WERI-Rb-1 (cell line): ENCODE measurements at regions not wholly inside any gene's neighbourhood (a gene's known extent, or its start where the extent isn't known, plus 50 kb on each side); places are given as distances from the start of the nearest gene placed in this dataset.

Experiments
- DNase-seq: peaks from one replicate; pipeline ENCODE4 v3.0.0-alpha.2; 2020
- H3K27ac ChIP-seq: fragments of 250-450 bp; sonication (Bioruptor Pico); 2 replicates; pipeline ENCODE4 v1.5.1; 2020; ENCODE audit warnings: mild to moderate bottlenecking, moderate library complexity
- H3K27me3 ChIP-seq: fragments of 250-450 bp; sonication (Bioruptor Pico); 2 replicates; pipeline ENCODE4 v1.5.1; 2021; ENCODE audit warnings: mild to moderate bottlenecking, low read depth, moderate library complexity; ENCODE audit not compliant: insufficient read depth, severe bottlenecking
- H3K36me3 ChIP-seq: fragments of 250-450 bp; sonication (Bioruptor Pico); 2 replicates; pipeline ENCODE4 v1.5.1; 2020; ENCODE audit warnings: mild to moderate bottlenecking, moderate library complexity
- H3K4me3 ChIP-seq: 2 replicates; pipeline ENCODE4 v1.5.1; 2011; ENCODE audit warnings: low read depth, mild to moderate bottlenecking, control low read depth, low read length
- H3K9me3 ChIP-seq: fragments of 250-450 bp; sonication (Bioruptor Pico); 2 replicates; pipeline ENCODE4 v1.5.1; 2021; ENCODE audit warnings: mild to moderate bottlenecking, moderate library complexity; ENCODE audit not compliant: severe bottlenecking
- CTCF ChIP-seq: IDR thresholded peaks from 2 replicates; pipeline ENCODE4 v1.5.1; 2011; ENCODE audit warnings: low read depth, mild to moderate bottlenecking, control low read depth, inconsistent platforms, low read length

GRCh38 chr10:59560990-59561389 lies 148.7 kb downstream of the SLC16A9 start:
- Histone ChIP-seq H3K27me3 (no peaks in the 10 kb centered on the region), H3K36me3 (no peaks in the 10 kb centered on the region), H3K27ac (no peak overlapping the region), H3K9me3 (no peaks in the 10 kb centered on the region), H3K4me3 (no peak overlapping the region)
- no peak for TF ChIP-seq CTCF
- DNase-seq: no peak

DNA sequence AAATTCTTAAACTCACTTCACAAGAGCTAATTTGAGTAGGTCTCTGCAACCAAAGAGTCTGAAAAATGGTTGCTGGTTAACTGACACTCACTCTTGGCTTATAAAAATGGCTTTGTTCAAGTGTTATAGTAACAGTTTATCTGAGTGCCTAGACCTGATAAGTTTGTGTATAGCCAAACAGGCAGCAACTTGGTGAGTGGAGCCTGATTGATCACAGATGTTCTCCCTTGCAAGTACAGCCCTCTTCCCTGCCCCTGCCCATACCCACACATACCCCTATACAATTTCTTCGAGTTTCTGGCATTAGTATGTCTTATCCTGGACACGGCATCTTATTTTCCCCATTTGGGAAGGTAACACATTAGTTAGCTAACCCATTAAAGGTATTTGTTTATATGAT lies 149.5 kb downstream of the SLC16A9 start:
- no peak overlapping the region for H3K27ac ChIP-seq
- no peak for DNase-seq
- TF ChIP-seq CTCF: no peak

GRCh38 chr10:59558066-59558465 lies 151.6 kb downstream of the SLC16A9 start:
- no peak for TF ChIP-seq CTCF
- Histone ChIP-seq H3K36me3 (no peaks in the 10 kb centered on the region), H3K27ac (no peak overlapping the region), H3K9me3 (no peaks in the 10 kb centered on the region), H3K27me3 (no peaks in the 10 kb centered on the region), H3K4me3 (no peak overlapping the region)
- no peak for DNase-seq

More for the DNA sequence above, 149.5 kb downstream of the SLC16A9 start:
- Histone ChIP-seq H3K4me3 (no peak overlapping the region), H3K9me3 (no peaks in the 10 kb centered on the region), H3K27me3 (no peaks in the 10 kb centered on the region), H3K36me3 (no peaks in the 10 kb centered on the region)

DNA sequence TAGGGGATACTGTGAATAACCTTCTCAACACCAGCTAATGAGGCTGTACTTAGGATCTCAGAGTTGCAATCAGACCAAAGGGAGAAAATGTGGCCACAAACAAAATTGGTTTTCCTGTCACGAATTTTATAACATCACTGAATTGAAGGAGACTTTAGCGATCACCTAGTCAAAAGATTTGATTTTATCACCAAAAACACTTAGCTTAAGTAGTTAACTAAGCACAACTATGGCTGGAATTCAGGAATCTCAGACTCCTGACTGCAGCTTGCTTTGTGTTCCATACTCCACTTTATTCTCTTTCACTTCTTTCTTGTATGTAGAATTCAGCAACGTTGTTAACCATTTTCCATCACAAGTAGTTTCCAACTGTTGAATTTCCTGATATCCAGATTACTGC lies 152.0 kb downstream of the SLC16A9 start:
- H3K27ac ChIP-seq: no peak overlapping the region
- no peaks in the 10 kb centered on the region for H3K27me3 ChIP-seq
- no peak overlapping the region for H3K4me3 ChIP-seq
- TF ChIP-seq CTCF: no peak
- DNase-seq: no peak
- no peaks in the 10 kb centered on the region for H3K36me3 ChIP-seq
- H3K9me3 ChIP-seq: no peaks in the 10 kb centered on the region

DNA sequence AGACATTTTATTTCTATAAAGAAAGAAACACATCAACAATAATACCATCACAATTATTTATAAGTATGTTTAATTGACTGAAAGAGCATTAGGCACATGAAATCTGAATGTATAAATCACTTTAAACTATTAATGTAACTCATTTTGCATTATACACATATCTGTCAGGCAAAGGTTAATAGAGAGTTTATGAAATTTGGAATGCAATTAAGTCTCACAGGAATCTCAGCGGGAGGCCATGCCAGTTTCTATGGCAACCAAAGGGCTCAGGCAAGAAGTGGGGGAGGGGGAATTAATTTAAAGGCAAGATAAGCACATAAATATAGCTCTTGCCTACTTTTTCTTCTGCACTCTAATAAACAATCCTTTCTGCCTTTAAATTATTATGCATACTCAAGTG lies 152.6 kb downstream of the SLC16A9 start:
- H3K27me3 ChIP-seq: no peaks in the 10 kb centered on the region
- H3K4me3 ChIP-seq: no peak overlapping the region
- no peaks in the 10 kb centered on the region for H3K9me3 ChIP-seq
- no peak for TF ChIP-seq CTCF
- no peak for DNase-seq
- H3K36me3 ChIP-seq: no peaks in the 10 kb centered on the region
- H3K27ac ChIP-seq: no peak overlapping the region

- no peak for DNase-seq
Measured at GRCh38 chr10:59553162-59553900, 156.3 kb downstream of the SLC16A9 start.

More at GRCh38 chr10:59553162-59553900, 156.3 kb downstream of the SLC16A9 start:
- H3K4me3 ChIP-seq: no peak overlapping the region
- H3K27me3 ChIP-seq: no peaks in the 10 kb centered on the region
- H3K27ac ChIP-seq: no peak overlapping the region
- no peak for TF ChIP-seq CTCF
- no peaks in the 10 kb centered on the region for H3K9me3 ChIP-seq
- no peaks in the 10 kb centered on the region for H3K36me3 ChIP-seq
